ENCODE measurements at regions not wholly inside any gene's neighbourhood (a gene's known extent, or its start where the extent isn't known, plus 50 kb on each side); places are given as distances from the start of the nearest gene placed in this dataset.

DNA sequence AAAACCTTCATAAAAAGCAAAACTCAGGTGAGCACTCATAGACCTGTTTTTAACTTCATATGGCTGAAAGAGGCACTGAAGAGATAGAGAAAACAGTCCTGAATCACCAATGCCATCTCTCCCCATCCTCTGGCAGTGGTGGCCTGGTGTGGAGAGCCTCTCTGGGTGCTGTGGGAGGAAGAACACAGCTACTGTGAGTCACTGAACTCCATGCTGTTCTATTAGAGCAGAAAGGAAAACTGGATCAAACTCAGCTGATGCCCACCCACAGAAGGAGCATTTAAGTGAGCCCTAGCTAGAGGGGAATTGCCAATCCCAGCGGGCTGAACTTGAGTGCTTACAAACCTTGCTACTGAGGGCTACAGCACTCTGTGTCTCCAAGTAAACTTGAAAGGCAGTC, 115.3 kb upstream of the SESN3 start (continued):
- no peak for TF ChIP-seq CHD7 (IDR thresholded peaks at IDR 0.05; ENCODE audit: insufficient replicate concordance, low read length)
- no peak for TF ChIP-seq PHF8 (conservative IDR thresholded peaks at IDR 0.05; ENCODE audit: low read depth, low read length)
- TF ChIP-seq EP300 (IDR thresholded peaks at IDR 0.05; ENCODE audit: borderline replicate concordance in 1 of 2, low read depth in 2 of 2, low read length in 2 of 2), result no peak
